Osteoblast (primary cell): ENCODE measurements at regions not wholly inside any gene's neighbourhood (a gene's known extent, or its start where the extent isn't known, plus 50 kb on each side); places are given as distances from the start of the nearest gene placed in this dataset.

Experiments used
- DNase-seq: peaks from one replicate; pipeline ENCODE4 v3.0.0; 2011; ENCODE audit warnings: low spot score, mixed read lengths; ENCODE audit not compliant: insufficient read length; ENCODE audit errors: missing footprints
- H2AFZ ChIP-seq: 2 replicates; pipeline ENCODE4 v1.6.0; 2011; ENCODE audit warnings: mild to moderate bottlenecking, low read length
- H3K27ac ChIP-seq: 2 replicates; pipeline ENCODE4 v1.5.1; 2011; ENCODE audit warnings: mild to moderate bottlenecking, low read depth, low read length, moderate library complexity
- H3K27me3 ChIP-seq: 2 replicates; pipeline ENCODE4 v1.6.0; 2012; ENCODE audit warnings: mild to moderate bottlenecking, control low read depth, inconsistent platforms, low read length, moderate library complexity; ENCODE audit not compliant: insufficient read depth
- H3K36me3 ChIP-seq: 2 replicates; pipeline ENCODE4 v1.5.1; 2011; ENCODE audit warnings: mild to moderate bottlenecking, low read length, control low read depth, moderate library complexity; ENCODE audit not compliant: insufficient read depth
- H3K4me1 ChIP-seq: 2 replicates; pipeline ENCODE4 v1.5.1; 2011; ENCODE audit warnings: mild to moderate bottlenecking, low read length, control low read depth, moderate library complexity; ENCODE audit not compliant: insufficient read depth
- H3K4me2 ChIP-seq: 2 replicates; pipeline ENCODE4 v1.6.0; 2011; ENCODE audit warnings: mild to moderate bottlenecking, low read length; ENCODE audit not compliant: insufficient read depth
- H3K4me3 ChIP-seq: fragments of 200-600 bp; sonication (generic); 3 replicates; pipeline ENCODE4 v1.5.1; 2012; ENCODE audit warnings: mild to moderate bottlenecking, low read length, inconsistent platforms; ENCODE audit not compliant: insufficient read depth
- H3K79me2 ChIP-seq: 2 replicates; pipeline ENCODE4 v1.6.0; 2012; ENCODE audit warnings: mild to moderate bottlenecking, low read length, control low read depth, inconsistent platforms; ENCODE audit not compliant: insufficient read depth
- H3K9me3 ChIP-seq: 2 replicates; pipeline ENCODE4 v1.5.1; 2011; ENCODE audit warnings: low read depth, low read length, control low read depth
- H4K20me1 ChIP-seq: 2 replicates; pipeline ENCODE4 v1.6.0; 2012; ENCODE audit warnings: mild to moderate bottlenecking, low read length, control low read depth; ENCODE audit not compliant: insufficient read depth
- TF ChIP-seq, protein P1 (sequence below): IDR thresholded peaks from 2 replicates; pipeline ENCODE4 v1.5.1; 2011; ENCODE audit warnings: mild to moderate bottlenecking, low read depth, low read length, moderate library complexity; ENCODE audit errors: extremely low read depth

GRCh38 chr2:222794585-222795449, 66.0 kb upstream of the ACSL3 start:
- TF ChIP-seq, protein P1, sequence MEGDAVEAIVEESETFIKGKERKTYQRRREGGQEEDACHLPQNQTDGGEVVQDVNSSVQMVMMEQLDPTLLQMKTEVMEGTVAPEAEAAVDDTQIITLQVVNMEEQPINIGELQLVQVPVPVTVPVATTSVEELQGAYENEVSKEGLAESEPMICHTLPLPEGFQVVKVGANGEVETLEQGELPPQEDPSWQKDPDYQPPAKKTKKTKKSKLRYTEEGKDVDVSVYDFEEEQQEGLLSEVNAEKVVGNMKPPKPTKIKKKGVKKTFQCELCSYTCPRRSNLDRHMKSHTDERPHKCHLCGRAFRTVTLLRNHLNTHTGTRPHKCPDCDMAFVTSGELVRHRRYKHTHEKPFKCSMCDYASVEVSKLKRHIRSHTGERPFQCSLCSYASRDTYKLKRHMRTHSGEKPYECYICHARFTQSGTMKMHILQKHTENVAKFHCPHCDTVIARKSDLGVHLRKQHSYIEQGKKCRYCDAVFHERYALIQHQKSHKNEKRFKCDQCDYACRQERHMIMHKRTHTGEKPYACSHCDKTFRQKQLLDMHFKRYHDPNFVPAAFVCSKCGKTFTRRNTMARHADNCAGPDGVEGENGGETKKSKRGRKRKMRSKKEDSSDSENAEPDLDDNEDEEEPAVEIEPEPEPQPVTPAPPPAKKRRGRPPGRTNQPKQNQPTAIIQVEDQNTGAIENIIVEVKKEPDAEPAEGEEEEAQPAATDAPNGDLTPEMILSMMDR, result no peak
- Histone ChIP-seq H4K20me1 (no peaks in the 10 kb centered on the region), H3K4me3 (no peak overlapping the region), H3K27ac (no peak overlapping the region), H3K9me3 (no peaks in the 10 kb centered on the region), H3K4me1 (peaks cover 25% of the 10 kb centered on the region), H3K79me2 (no peaks in the 10 kb centered on the region), H3K27me3 (no peaks in the 10 kb centered on the region), H2AFZ (peak overlapping the region; percentile 25), H3K36me3 (no peaks in the 10 kb centered on the region), H3K4me2 (no peak overlapping the region)
- no peak for DNase-seq

- H3K27ac ChIP-seq, result no peak overlapping the region
- no peaks in the 10 kb centered on the region for H3K27me3 ChIP-seq
- H3K9me3 ChIP-seq, result no peaks in the 10 kb centered on the region
- H3K36me3 ChIP-seq, result no peaks in the 10 kb centered on the region
- H3K4me3 ChIP-seq, result no peak overlapping the region
- TF ChIP-seq, protein P1, result no peak
- H4K20me1 ChIP-seq, result no peaks in the 10 kb centered on the region
- peaks cover 25% of the 10 kb centered on the region for H3K4me1 ChIP-seq
- DNase-seq, result no peak
- peak overlapping the region; percentile 60 for H2AFZ ChIP-seq
- no peaks in the 10 kb centered on the region for H3K79me2 ChIP-seq
- no peak overlapping the region for H3K4me2 ChIP-seq
Measured at GRCh38 chr2:222795450-222796357, 65.1 kb upstream of the ACSL3 start.

DNA sequence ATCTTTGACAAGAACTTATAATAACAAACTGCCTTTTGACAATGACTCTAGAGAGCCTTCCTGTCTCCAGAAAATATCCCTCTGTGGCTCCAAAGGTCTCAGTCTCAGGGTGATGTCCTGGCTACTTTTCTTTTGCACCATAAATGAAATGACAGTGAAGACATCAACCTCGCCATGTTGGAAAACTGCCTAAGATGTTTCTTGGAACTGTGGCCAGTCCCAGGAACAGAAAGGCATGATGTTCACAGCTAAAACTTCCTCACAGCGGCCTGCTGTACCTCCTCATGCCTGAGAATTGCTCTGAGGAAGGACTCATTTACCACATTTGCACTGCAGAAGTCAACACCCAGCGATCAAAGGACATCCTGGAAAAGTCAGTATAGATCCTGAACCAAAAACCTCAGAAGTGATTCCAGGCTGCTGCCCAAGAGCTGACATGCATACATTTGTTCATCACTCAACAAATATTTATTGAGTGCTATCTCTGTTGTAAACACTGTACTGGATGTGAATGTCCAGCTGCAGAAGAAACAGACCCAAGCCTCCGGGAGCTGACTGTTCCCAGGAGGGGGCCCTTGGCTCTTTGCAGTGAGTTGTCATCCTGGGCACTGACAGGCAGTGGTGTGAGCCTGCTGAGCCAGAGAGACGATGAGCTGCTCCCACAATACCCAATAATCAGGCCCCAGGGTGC, 64.3 kb upstream of the ACSL3 start:
- H3K27ac ChIP-seq, result no peak overlapping the region
- H3K4me3 ChIP-seq, result no peak overlapping the region
- no peaks in the 10 kb centered on the region for H4K20me1 ChIP-seq
- H3K36me3 ChIP-seq, result no peaks in the 10 kb centered on the region
- DNase-seq, result no peak
- H3K27me3 ChIP-seq, result no peaks in the 10 kb centered on the region
- TF ChIP-seq, protein P1, result no peak
- no peaks in the 10 kb centered on the region for H3K9me3 ChIP-seq
- H2AFZ ChIP-seq, result peak overlapping the region; percentile 60
- H3K4me1 ChIP-seq, result peaks cover 25% of the 10 kb centered on the region
- no peak overlapping the region for H3K4me2 ChIP-seq
- H3K79me2 ChIP-seq, result no peaks in the 10 kb centered on the region
